NCI-H69 (cell line): ENCODE measurements at regions not wholly inside any gene's neighbourhood (a gene's known extent, or its start where the extent isn't known, plus 50 kb on each side); places are given as distances from the start of the nearest gene placed in this dataset.
"Not testable (repeated sequence)": the region's sequence is repeated elsewhere in the genome, so short reads cannot be mapped to it uniquely, and the experiment has no call there.

Source experiments
- DNase-seq: peaks from one replicate; lab custom pipeline; 2025; lab: John Stamatoyannopoulos, UW

GRCh38 chr7:83827036-83827435 lies 178.1 kb upstream of the SEMA3E start:
- no peak for DNase-seq

- DNase-seq, result no peak
Measured at GRCh38 chr7:83824214-83824613, 175.3 kb upstream of the SEMA3E start.

- DNase-seq, result no peak
Measured at GRCh38 chr7:83821866-83822265, 172.9 kb upstream of the SEMA3E start.

- no peak for DNase-seq
Measured at GRCh38 chr7:83820641-83821040, 171.7 kb upstream of the SEMA3E start.

GRCh38 chr7:83819911-83820310 lies 171.0 kb upstream of the SEMA3E start:
- DNase-seq, result peak; percentile 35

- no peak for DNase-seq
Measured at GRCh38 chr7:83814480-83814879, 165.5 kb upstream of the SEMA3E start.

- DNase-seq, result not testable (repeated sequence)
Measured at GRCh38 chr7:83812563-83812962, 163.6 kb upstream of the SEMA3E start.

- no peak for DNase-seq
Measured at GRCh38 chr7:83808982-83809381, 160.0 kb upstream of the SEMA3E start.

- DNase-seq, result no peak
Measured at GRCh38 chr7:83807774-83808173, 158.8 kb upstream of the SEMA3E start.

GRCh38 chr7:83806538-83806937 lies 157.6 kb upstream of the SEMA3E start:
- DNase-seq, result no peak

- DNase-seq, result no peak
Measured at GRCh38 chr7:83799333-83799732, 150.4 kb upstream of the SEMA3E start.

GRCh38 chr7:83798489-83798888 lies 149.6 kb upstream of the SEMA3E start:
- DNase-seq, result no peak

- no peak for DNase-seq
Measured at GRCh38 chr7:83796760-83797159, 147.8 kb upstream of the SEMA3E start.

GRCh38 chr7:83794829-83795228 lies 145.9 kb upstream of the SEMA3E start:
- peak; percentile 72 for DNase-seq

- DNase-seq, result no peak
Measured at GRCh38 chr7:83793558-83793957, 144.6 kb upstream of the SEMA3E start.

GRCh38 chr7:83791737-83792136 lies 142.8 kb upstream of the SEMA3E start:
- DNase-seq, result no peak

- DNase-seq, result no peak
Measured at GRCh38 chr7:83786858-83787257, 137.9 kb upstream of the SEMA3E start.

- DNase-seq, result no peak
Measured at GRCh38 chr7:83782628-83783027, 133.7 kb upstream of the SEMA3E start.

- no peak for DNase-seq
Measured at GRCh38 chr7:83778073-83778443, 129.1 kb upstream of the SEMA3E start.

GRCh38 chr7:83777406-83778072 lies 128.6 kb upstream of the SEMA3E start:
- no peak for DNase-seq

GRCh38 chr7:83769407-83769806 lies 120.5 kb upstream of the SEMA3E start:
- DNase-seq, result no peak

- no peak for DNase-seq
Measured at GRCh38 chr7:83751217-83751616, 102.3 kb upstream of the SEMA3E start.

GRCh38 chr7:83749495-83749894 lies 100.6 kb upstream of the SEMA3E start:
- no peak for DNase-seq

- peak; percentile 7 for DNase-seq
Measured at GRCh38 chr7:83739527-83739926, 90.6 kb upstream of the SEMA3E start.
